WTC11 (cell line): ENCODE measurements at regions not wholly inside any gene's neighbourhood (a gene's known extent, or its start where the extent isn't known, plus 50 kb on each side); places are given as distances from the start of the nearest gene placed in this dataset.

Source experiments
- ATAC-seq: fragments of 200-7000 bp; cut with Tn5 transposase; 2 replicates; pipeline ENCODE4 v1.10.0; 2021; ENCODE audit warnings: mild to moderate bottlenecking, moderate library complexity
- CTCF ChIA-PET: fragments of 300-600 bp; sonication (Branson Sonifier 250); formaldehyde crosslinking; loops from one replicate; lab custom pipeline; 2021; ENCODE audit warnings: antibody characterized with exemption; lab: Charles Lee
- POLR2A ChIA-PET: fragments of 350-600 bp; sonication (Branson Sonifier 250); formaldehyde crosslinking; loops from one replicate; lab custom pipeline; 2021; ENCODE audit warnings: antibody characterized with exemption; lab: Charles Lee
- DNase-seq: peaks from one replicate; pipeline ENCODE4 v3.0.0; 2021; ENCODE audit warnings: low spot score
- H3K27ac Mint-ChIP-seq: 2 replicates; pipeline ENCODE4 v1.8.0; 2021; ENCODE audit warnings: mixed read lengths
- H3K27me3 Mint-ChIP-seq: 2 replicates; pipeline ENCODE4 v1.8.0; 2021; ENCODE audit warnings: low read depth, mild to moderate bottlenecking, moderate library complexity, mixed read lengths
- H3K36me3 Mint-ChIP-seq: 2 replicates; pipeline ENCODE4 v1.8.0; 2021; ENCODE audit warnings: mixed read lengths
- H3K4me1 Mint-ChIP-seq: 2 replicates; pipeline ENCODE4 v1.8.0; 2022; ENCODE audit warnings: mixed read lengths
- H3K4me3 Mint-ChIP-seq: 2 replicates; pipeline ENCODE4 v1.8.0; 2021; ENCODE audit warnings: mild to moderate bottlenecking, moderate library complexity, mixed read lengths
- H3K9me3 Mint-ChIP-seq: 2 replicates; pipeline ENCODE4 v1.8.0; 2021; ENCODE audit warnings: mixed read lengths
- AFF4 ChIP-seq: sonication (generic); formaldehyde crosslinking; IDR thresholded peaks from 2 replicates; pipeline ENCODE4 v1.8.1; 2023; ENCODE audit warnings: mild to moderate bottlenecking, missing genetic modification reagents, borderline replicate concordance
- ATF6 ChIP-seq: sonication (generic); formaldehyde crosslinking; IDR thresholded peaks from 2 replicates; pipeline ENCODE4 v1.8.1; 2023; ENCODE audit warnings: mild to moderate bottlenecking, missing genetic modification reagents
- CBFB ChIP-seq: sonication (generic); formaldehyde crosslinking; IDR thresholded peaks from 2 replicates; pipeline ENCODE4 v1.8.1; 2022; ENCODE audit warnings: mild to moderate bottlenecking, low read depth, missing genetic modification reagents
- CDX4 ChIP-seq: fragments of 250-450 bp; sonication (Bioruptor Pico); IDR thresholded peaks from 2 replicates; pipeline ENCODE4 v1.9.0; 2021; ENCODE audit warnings: moderate library complexity, mild to moderate bottlenecking, inconsistent platforms, borderline replicate concordance
- CTCF ChIP-seq: fragments of 200-600 bp; IDR thresholded peaks from 2 replicates; pipeline ENCODE4 v1.8.0; 2022; ENCODE audit warnings: antibody characterized with exemption
- ESRRA ChIP-seq: sonication (generic); formaldehyde crosslinking; IDR thresholded peaks from 2 replicates; pipeline ENCODE4 v1.8.1; 2022; ENCODE audit warnings: mild to moderate bottlenecking, missing genetic modification reagents, borderline replicate concordance
- GTF2I ChIP-seq: fragments of 250-450 bp; sonication (Bioruptor Pico); conservative IDR thresholded peaks from 2 replicates; pipeline ENCODE4 v1.4.0; 2021; ENCODE audit warnings: mild to moderate bottlenecking
- IRF1 ChIP-seq: sonication (generic); formaldehyde crosslinking; IDR thresholded peaks from 2 replicates; pipeline ENCODE4 v1.8.0; 2023; ENCODE audit warnings: missing genetic modification reagents
- NFYB ChIP-seq: sonication (generic); formaldehyde crosslinking; conservative IDR thresholded peaks from 2 replicates; pipeline ENCODE4 v1.8.0; 2022; ENCODE audit warnings: low read depth, missing genetic modification reagents
- NR1H2 ChIP-seq: sonication (generic); formaldehyde crosslinking; IDR thresholded peaks from 2 replicates; pipeline ENCODE4 v1.9.0; 2021; ENCODE audit warnings: mild to moderate bottlenecking, moderate library complexity, missing genetic modification reagents
- OVOL2 ChIP-seq: fragments of 250-450 bp; sonication (Bioruptor Pico); IDR thresholded peaks from 2 replicates; pipeline ENCODE4 v1.9.0; 2021; ENCODE audit warnings: mild to moderate bottlenecking, borderline replicate concordance
- PREB ChIP-seq: sonication (generic); formaldehyde crosslinking; IDR thresholded peaks from 2 replicates; pipeline ENCODE4 v1.8.1; 2022; ENCODE audit warnings: mild to moderate bottlenecking, missing genetic modification reagents, moderate library complexity, borderline replicate concordance
- PRRX2 ChIP-seq: fragments of 250-450 bp; sonication (Bioruptor Pico); IDR thresholded peaks from 2 replicates; pipeline ENCODE4 v1.8.0; 2021; ENCODE audit warnings: mild to moderate bottlenecking
- SP1 ChIP-seq: sonication (generic); formaldehyde crosslinking; conservative IDR thresholded peaks from 2 replicates; pipeline ENCODE4 v1.8.1; 2022; ENCODE audit warnings: missing genetic modification reagents
- TCF7 ChIP-seq: sonication (generic); formaldehyde crosslinking; IDR thresholded peaks from 2 replicates; pipeline ENCODE4 v1.8.0; 2022; ENCODE audit warnings: mild to moderate bottlenecking, low read depth, missing genetic modification reagents, moderate library complexity
- TEAD1 ChIP-seq: sonication (generic); formaldehyde crosslinking; IDR thresholded peaks from 2 replicates; pipeline ENCODE4 v1.8.0; 2022; ENCODE audit warnings: mild to moderate bottlenecking, missing genetic modification reagents
- ZBTB43 ChIP-seq: sonication (generic); formaldehyde crosslinking; IDR thresholded peaks from 2 replicates; pipeline ENCODE4 v1.8.1; 2023; ENCODE audit warnings: mild to moderate bottlenecking, missing genetic modification reagents
- ZNF138 ChIP-seq: sonication (generic); formaldehyde crosslinking; conservative IDR thresholded peaks from 2 replicates; pipeline ENCODE4 v1.8.1; 2022; ENCODE audit warnings: mild to moderate bottlenecking, moderate library complexity, missing genetic modification reagents
- ZNF281 ChIP-seq: sonication (generic); formaldehyde crosslinking; IDR thresholded peaks from 2 replicates; pipeline ENCODE4 v1.8.0; 2023; ENCODE audit warnings: mild to moderate bottlenecking, missing genetic modification reagents

- Mint-ChIP-seq H3K4me3 (no peak overlapping the region), H3K27me3 (no peaks in the 10 kb centered on the region), H3K36me3 (no peaks in the 10 kb centered on the region), H3K9me3 (no peaks in the 10 kb centered on the region), H3K27ac (no peak overlapping the region), H3K4me1 (no peaks in the 10 kb centered on the region)
- ATAC-seq (no peak), DNase-seq (no peak)
- POLR2A ChIA-PET: no interaction called here
- TF ChIP-seq CTCF: no peak
- CTCF ChIA-PET: no interaction called here
Measured at GRCh38 chr13:93058301-93058700, 168.3 kb upstream of the GPC6 start.

- CTCF ChIA-PET: no interaction called here
- no peaks in the 10 kb centered on the region; the same call in 1 of the 2 replicates for H3K36me3 Mint-ChIP-seq
Measured at GRCh38 chr13:93060144-93060543, 166.5 kb upstream of the GPC6 start.

More at GRCh38 chr13:93060144-93060543, 166.5 kb upstream of the GPC6 start:
- Mint-ChIP-seq H3K4me1 (no peaks in the 10 kb centered on the region), H3K27ac (no peak overlapping the region)
- no peak for ATAC-seq
- no peak for TF ChIP-seq ZNF281 (CRISPR knock-in tag)
- TF ChIP-seq PRRX2 (CRISPR knock-in tag): no peak
- no peak for TF ChIP-seq ESRRA (CRISPR knock-in tag)
- no peak for TF ChIP-seq SP1 (CRISPR knock-in tag)
- no peak for TF ChIP-seq ZBTB43 (CRISPR knock-in tag)
- no peak for TF ChIP-seq CDX4 (CRISPR knock-in tag)
- no peak for TF ChIP-seq NFYB (CRISPR knock-in tag)
- no peak for TF ChIP-seq NR1H2
- TF ChIP-seq AFF4 (CRISPR knock-in tag): no peak
- no peak for TF ChIP-seq GTF2I
- TF ChIP-seq ATF6: no peak
- TF ChIP-seq OVOL2 (CRISPR knock-in tag): no peak
- TF ChIP-seq CBFB (CRISPR knock-in tag): no peak
- no peak for TF ChIP-seq TEAD1 (CRISPR knock-in tag)
- TF ChIP-seq PREB (CRISPR knock-in tag): no peak
- TF ChIP-seq IRF1 (CRISPR knock-in tag): no peak
- no peak for TF ChIP-seq ZNF138 (CRISPR knock-in tag)
- TF ChIP-seq TCF7 (CRISPR knock-in tag): no peak
- TF ChIP-seq, all 79 proteins: peak for 0
- Mint-ChIP-seq H3K9me3 (no peaks in the 10 kb centered on the region), H3K27me3 (no peaks in the 10 kb centered on the region), H3K4me3 (no peak overlapping the region)
- POLR2A ChIA-PET: interaction anchor here (0.5 kb wide), 1 partner anchor 863 kb away, joined by 3 read pairs; no protein-coding TSS in a partner anchor
- DNase-seq: no peak
